ENCODE measurements at regions not wholly inside any gene's neighbourhood (a gene's known extent, or its start where the extent isn't known, plus 50 kb on each side); places are given as distances from the start of the nearest gene placed in this dataset.

- H3K9me2 ChIP-seq (ENCODE audit: insufficient read depth, low read length), result no peaks in the 10 kb centered on the region
- H4K20me1 ChIP-seq (ENCODE audit: insufficient read depth, low read length), result no peaks in the 10 kb centered on the region
- POLR2A ChIA-PET, result no interaction called here
- BruUV-seq (replicated peaks), result no TSS peak
- peaks cover 4% of the 10 kb centered on the region for H3K4me1 ChIP-seq (ENCODE audit: insufficient read depth, low read length, poor library complexity, severe bottlenecking)
- H3K4me2 ChIP-seq (ENCODE audit: low read length), result no peak overlapping the region
- intact Hi-C loops (cut with micrococcal nuclease; ENCODE audit: unreplicated experiment), result no loop called here
- CTCF ChIA-PET (ENCODE audit: unreplicated experiment), result no interaction called here
- H3K79me2 ChIP-seq (ENCODE audit: insufficient read depth, low read depth, low read length), result no peaks in the 10 kb centered on the region
- no peaks in the 10 kb centered on the region for H3K9me3 ChIP-seq (ENCODE audit: low read length)
- H3K27ac ChIP-seq (ENCODE audit: low read depth, low read length, poor library complexity, severe bottlenecking), result no peak overlapping the region
- DNase-seq (ENCODE audit: low spot score), result no peak
- no peak overlapping the region for H2AFZ ChIP-seq (ENCODE audit: low read length)
- H3K4me3 ChIP-seq (ENCODE audit: low read depth, low read length, poor library complexity, severe bottlenecking), result no peak overlapping the region
- no peaks in the 10 kb centered on the region for H3K36me3 ChIP-seq (ENCODE audit: insufficient read depth, low read length)
- TF ChIP-seq EZH2phosphoT487 (IDR thresholded peaks at IDR 0.05; ENCODE audit: borderline replicate concordance, low read depth, low read length) (no peak), CTCF (conservative IDR thresholded peaks at IDR 0.05; ENCODE audit: low read length) (no peak)
These were observed 511.6 kb downstream of the DMAC1 start for GRCh38 chr9:7287986-7288385.

- CTCF ChIA-PET (ENCODE audit: unreplicated experiment), result no interaction called here
- peaks cover 4% of the 10 kb centered on the region for H3K4me1 ChIP-seq (ENCODE audit: insufficient read depth, low read length, poor library complexity, severe bottlenecking)
- TF ChIP-seq EZH2phosphoT487 (IDR thresholded peaks at IDR 0.05; ENCODE audit: borderline replicate concordance, low read depth, low read length) (no peak), CTCF (conservative IDR thresholded peaks at IDR 0.05; ENCODE audit: low read length) (no peak)
- H4K20me1 ChIP-seq (ENCODE audit: insufficient read depth, low read length), result no peaks in the 10 kb centered on the region
- H3K9me3 ChIP-seq (ENCODE audit: low read length), result no peaks in the 10 kb centered on the region
- H3K79me2 ChIP-seq (ENCODE audit: insufficient read depth, low read depth, low read length), result no peaks in the 10 kb centered on the region
- POLR2A ChIA-PET, result no interaction called here
- no peak overlapping the region for H3K4me3 ChIP-seq (ENCODE audit: low read depth, low read length, poor library complexity, severe bottlenecking)
- H3K36me3 ChIP-seq (ENCODE audit: insufficient read depth, low read length), result no peaks in the 10 kb centered on the region
- DNase-seq (ENCODE audit: low spot score), result no peak
- H3K27ac ChIP-seq (ENCODE audit: low read depth, low read length, poor library complexity, severe bottlenecking), result no peak overlapping the region
- no TSS peak for BruUV-seq (replicated peaks)
- no peak overlapping the region for H3K4me2 ChIP-seq (ENCODE audit: low read length)
- H2AFZ ChIP-seq (ENCODE audit: low read length), result no peak overlapping the region
- intact Hi-C loops (cut with micrococcal nuclease; ENCODE audit: unreplicated experiment), result no loop called here
- H3K9me2 ChIP-seq (ENCODE audit: insufficient read depth, low read length), result no peaks in the 10 kb centered on the region
These were observed 512.5 kb downstream of the DMAC1 start for GRCh38 chr9:7287065-7287464.

- no peaks in the 10 kb centered on the region for H3K79me2 ChIP-seq (ENCODE audit: insufficient read depth, low read depth, low read length)
- peaks cover 4% of the 10 kb centered on the region for H3K4me1 ChIP-seq (ENCODE audit: insufficient read depth, low read length, poor library complexity, severe bottlenecking)
- POLR2A ChIA-PET, result no interaction called here
- no peaks in the 10 kb centered on the region for H3K9me3 ChIP-seq (ENCODE audit: low read length)
- CTCF ChIA-PET (ENCODE audit: unreplicated experiment), result no interaction called here
- no peaks in the 10 kb centered on the region for H3K9me2 ChIP-seq (ENCODE audit: insufficient read depth, low read length)
- no TSS peak for BruUV-seq (replicated peaks)
- H3K36me3 ChIP-seq (ENCODE audit: insufficient read depth, low read length), result no peaks in the 10 kb centered on the region
- TF ChIP-seq EZH2phosphoT487 (IDR thresholded peaks at IDR 0.05; ENCODE audit: borderline replicate concordance, low read depth, low read length), result no peak
- no peak for TF ChIP-seq CTCF (conservative IDR thresholded peaks at IDR 0.05; ENCODE audit: low read length)
- H4K20me1 ChIP-seq (ENCODE audit: insufficient read depth, low read length), result no peaks in the 10 kb centered on the region
- no peak overlapping the region for H3K27ac ChIP-seq (ENCODE audit: low read depth, low read length, poor library complexity, severe bottlenecking)
- no peak overlapping the region for H3K4me3 ChIP-seq (ENCODE audit: low read depth, low read length, poor library complexity, severe bottlenecking)
- no peak for DNase-seq (ENCODE audit: low spot score)
- intact Hi-C loops (cut with micrococcal nuclease; ENCODE audit: unreplicated experiment), result no loop called here
- H3K4me2 ChIP-seq (ENCODE audit: low read length), result no peak overlapping the region
- H2AFZ ChIP-seq (ENCODE audit: low read length), result no peak overlapping the region
These were observed 513.5 kb downstream of the DMAC1 start for GRCh38 chr9:7286101-7286500.
